Fibroblast of lung (primary cell): ENCODE measurements at regions not wholly inside any gene's neighbourhood (a gene's known extent, or its start where the extent isn't known, plus 50 kb on each side); places are given as distances from the start of the nearest gene placed in this dataset.

Source experiments
- DNase-seq, 2 donors: peaks; one replicate each; pipeline versions ENCODE4 v3.0.0 to v3.0.0-alpha.2; 2010; ENCODE audit warnings: low read depth in 2 of 2
- H2AFZ ChIP-seq: 2 replicates; pipeline ENCODE4 v1.5.1; 2012; ENCODE audit warnings: low read length, control low read depth, inconsistent platforms
- H3K27ac ChIP-seq: 2 replicates; pipeline ENCODE4 v1.5.1; 2011; ENCODE audit warnings: low read length, control low read depth; ENCODE audit not compliant: insufficient read depth
- H3K27me3 ChIP-seq: 2 replicates; pipeline ENCODE4 v1.5.1; 2011; ENCODE audit warnings: mild to moderate bottlenecking, low read length; ENCODE audit not compliant: control insufficient read depth, insufficient read depth
- H3K36me3 ChIP-seq: 2 replicates; pipeline ENCODE4 v1.5.1; 2011; ENCODE audit warnings: low read length; ENCODE audit not compliant: control insufficient read depth, insufficient read depth
- H3K4me1 ChIP-seq: 2 replicates; pipeline ENCODE4 v1.5.1; 2011; ENCODE audit warnings: low read length; ENCODE audit not compliant: control insufficient read depth, insufficient read depth; ENCODE audit errors: extremely low read depth
- H3K4me2 ChIP-seq: 2 replicates; pipeline ENCODE4 v1.5.1; 2011; ENCODE audit warnings: low read length, control low read depth; ENCODE audit not compliant: insufficient read depth; ENCODE audit errors: extremely low read depth
- H3K4me3 ChIP-seq, 4 experiments: fragments of 200-600 bp in 1 of 4; sonication (generic) in 1 of 4; replicated peaks in 1 of 4; 2 replicates each; pipeline ENCODE4 v1.5.1; 2011 to 2016; ENCODE audit warnings: low read length in 4 of 4, low read depth in 3 of 4, mild to moderate bottlenecking in 3 of 4, control low read depth in 2 of 4, inconsistent platforms in 1 of 4, mixed read lengths in 1 of 4; ENCODE audit not compliant: insufficient read depth in 1 of 4; ENCODE audit errors: control extremely low read depth in 1 of 4
- H3K79me2 ChIP-seq: 2 replicates; pipeline ENCODE4 v1.5.1; 2012; ENCODE audit warnings: mild to moderate bottlenecking, low read length, inconsistent platforms; ENCODE audit not compliant: control insufficient read depth, insufficient read depth
- H3K9ac ChIP-seq: 2 replicates; pipeline ENCODE4 v1.5.1; 2011; ENCODE audit warnings: mild to moderate bottlenecking, low read length, control low read depth; ENCODE audit not compliant: insufficient read depth
- H3K9me3 ChIP-seq: 2 replicates; pipeline ENCODE4 v1.5.1; 2012; ENCODE audit warnings: low read depth, low read length; ENCODE audit not compliant: control insufficient read depth, insufficient read depth
- H4K20me1 ChIP-seq: 2 replicates; pipeline ENCODE4 v1.5.1; 2011; ENCODE audit warnings: low read length; ENCODE audit not compliant: control insufficient read depth, insufficient read depth; ENCODE audit errors: extremely low read depth
- EZH2 ChIP-seq: IDR thresholded peaks from 2 replicates; pipeline ENCODE4 v1.5.1; 2012; ENCODE audit warnings: low read length, control low read depth, mild to moderate bottlenecking; ENCODE audit errors: missing control alignments
- TF ChIP-seq, protein P1 (sequence below), 2 donors: IDR thresholded peaks in 1 of 2; conservative IDR thresholded peaks in 1 of 2; 1 replicate in 1 of 2; 2 replicates in 1 of 2; pipeline ENCODE4 v1.5.1; 2011 to 2012; ENCODE audit warnings: low read length in 2 of 2, control low read depth in 1 of 2, inconsistent platforms in 1 of 2, low read depth in 1 of 2, mild to moderate bottlenecking in 1 of 2

DNA sequence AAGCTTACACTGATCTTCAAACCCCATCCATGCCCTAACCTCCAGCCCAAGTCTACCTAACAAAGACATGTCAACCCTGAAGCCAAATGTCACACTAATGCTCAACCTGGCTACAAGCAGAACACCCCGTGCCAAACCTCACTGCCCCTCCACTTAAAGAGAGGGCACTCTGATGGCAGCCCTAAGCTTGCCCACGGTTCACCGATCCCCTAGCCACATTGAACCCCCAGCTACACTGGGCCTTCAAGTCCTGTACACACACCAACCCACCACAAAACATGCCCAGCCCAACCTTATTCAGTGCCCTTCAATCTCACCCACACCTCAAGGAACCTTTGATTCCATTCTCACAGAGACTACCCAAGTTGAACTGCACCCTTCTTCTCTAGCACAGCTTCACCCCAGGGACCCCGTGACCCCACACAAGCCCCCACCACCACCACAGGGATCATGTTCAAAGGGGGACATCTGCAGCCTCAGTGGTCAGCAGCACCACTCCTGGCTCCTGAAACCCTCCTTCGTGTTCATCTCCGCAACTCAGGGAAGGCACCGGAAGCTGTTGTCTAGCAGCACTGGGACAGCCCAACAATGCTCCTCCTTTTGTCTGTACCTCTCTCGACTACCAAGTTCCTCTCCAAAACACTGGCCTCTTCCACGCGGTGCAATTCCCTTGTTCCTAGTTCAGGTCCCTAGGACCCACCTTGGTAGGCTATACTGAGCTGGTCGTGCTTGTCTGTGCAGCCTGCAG lies 218.8 kb downstream of the CYP26B1 start:
- H3K4me1 ChIP-seq: peaks cover 3% of the 10 kb centered on the region
- no peaks in the 10 kb centered on the region for H3K79me2 ChIP-seq
- no peaks in the 10 kb centered on the region for H3K9me3 ChIP-seq
- no peaks in the 10 kb centered on the region for H3K36me3 ChIP-seq
- no peaks in the 10 kb centered on the region for H4K20me1 ChIP-seq
- no peak for DNase-seq
- H3K9ac ChIP-seq: no peak overlapping the region
- H2AFZ ChIP-seq: no peak overlapping the region
- H3K4me2 ChIP-seq: no peak overlapping the region
- H3K4me3 ChIP-seq: no peak overlapping the region
- no peak overlapping the region for H3K27ac ChIP-seq
- H3K27me3 ChIP-seq: no peaks in the 10 kb centered on the region
- no peak for TF ChIP-seq EZH2
- TF ChIP-seq, protein P1, sequence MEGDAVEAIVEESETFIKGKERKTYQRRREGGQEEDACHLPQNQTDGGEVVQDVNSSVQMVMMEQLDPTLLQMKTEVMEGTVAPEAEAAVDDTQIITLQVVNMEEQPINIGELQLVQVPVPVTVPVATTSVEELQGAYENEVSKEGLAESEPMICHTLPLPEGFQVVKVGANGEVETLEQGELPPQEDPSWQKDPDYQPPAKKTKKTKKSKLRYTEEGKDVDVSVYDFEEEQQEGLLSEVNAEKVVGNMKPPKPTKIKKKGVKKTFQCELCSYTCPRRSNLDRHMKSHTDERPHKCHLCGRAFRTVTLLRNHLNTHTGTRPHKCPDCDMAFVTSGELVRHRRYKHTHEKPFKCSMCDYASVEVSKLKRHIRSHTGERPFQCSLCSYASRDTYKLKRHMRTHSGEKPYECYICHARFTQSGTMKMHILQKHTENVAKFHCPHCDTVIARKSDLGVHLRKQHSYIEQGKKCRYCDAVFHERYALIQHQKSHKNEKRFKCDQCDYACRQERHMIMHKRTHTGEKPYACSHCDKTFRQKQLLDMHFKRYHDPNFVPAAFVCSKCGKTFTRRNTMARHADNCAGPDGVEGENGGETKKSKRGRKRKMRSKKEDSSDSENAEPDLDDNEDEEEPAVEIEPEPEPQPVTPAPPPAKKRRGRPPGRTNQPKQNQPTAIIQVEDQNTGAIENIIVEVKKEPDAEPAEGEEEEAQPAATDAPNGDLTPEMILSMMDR (conservative IDR thresholded peaks at IDR 0.05 in 1 of 2, IDR thresholded peaks at IDR 0.05 in 1 of 2; ENCODE audit: low read depth in 1 of 2, low read length in 2 of 2): no peak

DNA sequence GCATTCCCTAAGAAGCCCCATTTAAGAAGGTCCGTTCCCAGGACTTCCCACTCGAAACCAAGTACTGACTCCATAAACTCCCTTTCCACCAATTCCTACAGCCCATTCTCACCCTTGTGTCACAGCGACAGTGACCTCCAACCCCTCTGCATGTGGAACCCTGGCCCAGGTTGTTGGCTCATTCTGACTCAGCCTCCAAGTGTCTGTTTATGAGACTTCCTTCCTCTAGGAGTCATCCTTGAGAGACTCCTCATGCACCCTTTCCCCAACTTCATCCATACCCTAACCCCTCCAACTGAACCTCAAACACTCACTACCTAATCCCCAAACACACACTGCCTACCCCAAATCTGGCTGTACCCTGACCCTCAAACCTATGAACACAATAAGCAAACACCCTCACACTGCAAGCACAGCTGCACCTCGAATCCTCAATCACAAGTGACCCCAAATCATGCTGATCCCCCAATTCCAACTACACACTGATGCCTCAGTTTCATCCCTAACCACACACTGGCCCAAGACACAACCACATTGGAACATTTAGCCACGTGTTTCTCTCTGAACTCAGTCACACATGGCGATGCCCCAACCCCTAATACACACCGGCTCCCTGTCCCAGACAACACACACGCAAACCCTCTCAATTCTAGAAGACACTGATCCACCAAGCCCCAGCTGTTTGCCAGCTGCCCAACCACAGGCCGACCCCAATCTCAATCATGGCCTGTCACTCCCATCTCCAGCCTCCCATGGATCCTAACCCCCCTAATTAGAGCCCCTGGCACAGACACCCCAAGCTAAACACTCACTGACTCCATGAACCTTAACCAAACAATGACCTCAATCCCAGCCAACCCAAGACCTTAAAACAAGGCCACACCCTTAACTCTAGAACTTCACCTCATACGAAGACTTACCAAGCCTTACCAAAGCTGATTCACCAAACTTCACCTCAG lies 219.6 kb downstream of the CYP26B1 start:
- Histone ChIP-seq H3K9ac (no peak overlapping the region), H3K79me2 (no peaks in the 10 kb centered on the region), H3K27me3 (no peaks in the 10 kb centered on the region), H3K27ac (no peak overlapping the region), H3K36me3 (no peaks in the 10 kb centered on the region), H3K9me3 (no peaks in the 10 kb centered on the region), H3K4me1 (peaks cover 3% of the 10 kb centered on the region), H3K4me2 (no peak overlapping the region), H2AFZ (no peak overlapping the region), H4K20me1 (no peaks in the 10 kb centered on the region), H3K4me3 (no peak overlapping the region)
- no peak for TF ChIP-seq EZH2
- TF ChIP-seq, protein P1 (conservative IDR thresholded peaks at IDR 0.05 in 1 of 2, IDR thresholded peaks at IDR 0.05 in 1 of 2; ENCODE audit: low read depth in 1 of 2, low read length in 2 of 2): no peak
- DNase-seq: no peak
